ENCODE measurements at regions not wholly inside any gene's neighbourhood (a gene's known extent, or its start where the extent isn't known, plus 50 kb on each side); places are given as distances from the start of the nearest gene placed in this dataset.
"Not testable (repeated sequence)": the region's sequence is repeated elsewhere in the genome, so short reads cannot be mapped to it uniquely, and the experiment has no call there.

GRCh38 chr6:74181471-74181870 lies 485.5 kb downstream of the CD109 start:
- no peaks in the 10 kb centered on the region for H3K27me3 Mint-ChIP-seq
- DNase-seq: no peak
- H3K4me3 Mint-ChIP-seq: no peak overlapping the region
- no peaks in the 10 kb centered on the region for H3K36me3 Mint-ChIP-seq
- ATAC-seq: no peak
- POLR2A ChIA-PET: no interaction called here
- H3K4me1 Mint-ChIP-seq: no peaks in the 10 kb centered on the region
- no peak overlapping the region for H3K27ac Mint-ChIP-seq
- H3K9me3 Mint-ChIP-seq: peaks cover 0 to 18% (median 0%) of the 10 kb centered on the region in 9 donors

GRCh38 chr6:74177506-74177905 lies 481.5 kb downstream of the CD109 start:
- Mint-ChIP-seq H3K9me3 (peaks cover 0 to 7% (median 1%) of the 10 kb centered on the region in 9 donors), H3K27ac (no peak overlapping the region), H3K36me3 (no peaks in the 10 kb centered on the region), H3K4me3 (no peak overlapping the region), H3K27me3 (no peaks in the 10 kb centered on the region), H3K4me1 (no peaks in the 10 kb centered on the region)
- ATAC-seq: no peak
- POLR2A ChIA-PET: no interaction called here
- no peak for DNase-seq

- DNase-seq, H3K9me3 Mint-ChIP-seq, H3K4me1 Mint-ChIP-seq, ATAC-seq, H3K27me3 Mint-ChIP-seq, H3K4me3 Mint-ChIP-seq, POLR2A ChIA-PET, H3K36me3 Mint-ChIP-seq, H3K27ac Mint-ChIP-seq: not testable (repeated sequence)
Observed at GRCh38 chr6:74170550-74170949, 474.5 kb downstream of the CD109 start.

- no peaks in the 10 kb centered on the region for H3K27me3 Mint-ChIP-seq
- peaks cover 0 to 1% (median 0%) of the 10 kb centered on the region in 4 donors for H3K4me1 Mint-ChIP-seq
- H3K4me3 Mint-ChIP-seq: no peak overlapping the region
- POLR2A ChIA-PET: no interaction called here
- no peak overlapping the region for H3K27ac Mint-ChIP-seq
- no peak for ATAC-seq
- peaks cover 0 to 8% (median 0%) of the 10 kb centered on the region in 9 donors for H3K9me3 Mint-ChIP-seq
- H3K36me3 Mint-ChIP-seq: no peaks in the 10 kb centered on the region
- DNase-seq: no peak
Observed at GRCh38 chr6:74170118-74170517, 474.1 kb downstream of the CD109 start.

- Mint-ChIP-seq H3K36me3 (no peaks in the 10 kb centered on the region), H3K9me3 (peaks cover 0 to 8% (median 0%) of the 10 kb centered on the region in 9 donors), H3K27me3 (no peaks in the 10 kb centered on the region), H3K4me1 (peaks cover 0 to 1% (median 0%) of the 10 kb centered on the region in 4 donors), H3K27ac (no peak overlapping the region), H3K4me3 (no peak overlapping the region)
- DNase-seq (no peak), ATAC-seq (no peak)
- POLR2A ChIA-PET: no interaction called here
Observed at GRCh38 chr6:74167976-74168375, 472.0 kb downstream of the CD109 start.

- H3K27ac Mint-ChIP-seq: no peak overlapping the region
- H3K9me3 Mint-ChIP-seq: peaks cover 0 to 8% (median 0%) of the 10 kb centered on the region in 9 donors
- POLR2A ChIA-PET: no interaction called here
- DNase-seq (no peak), ATAC-seq (no peak)
- H3K36me3 Mint-ChIP-seq: no peaks in the 10 kb centered on the region
- peaks cover 0 to 1% (median 0%) of the 10 kb centered on the region in 4 donors for H3K4me1 Mint-ChIP-seq
- H3K27me3 Mint-ChIP-seq: no peaks in the 10 kb centered on the region
- H3K4me3 Mint-ChIP-seq: no peak overlapping the region
Observed at GRCh38 chr6:74167511-74167910, 471.5 kb downstream of the CD109 start.

- no peak for ATAC-seq
- Mint-ChIP-seq H3K9me3 (peaks cover 0 to 8% (median 0%) of the 10 kb centered on the region in 9 donors), H3K27ac (no peak overlapping the region), H3K36me3 (no peaks in the 10 kb centered on the region), H3K4me1 (peaks cover 0 to 1% (median 0%) of the 10 kb centered on the region in 4 donors), H3K4me3 (no peak overlapping the region), H3K27me3 (no peaks in the 10 kb centered on the region)
- POLR2A ChIA-PET: no interaction called here
- no peak for DNase-seq
Observed at GRCh38 chr6:74166849-74167248, 470.8 kb downstream of the CD109 start.

GRCh38 chr6:74161380-74161779 lies 465.4 kb downstream of the CD109 start:
- POLR2A ChIA-PET: no interaction called here
- Mint-ChIP-seq H3K4me3 (no peak overlapping the region), H3K27ac (no peak overlapping the region), H3K36me3 (peaks cover 0 to 4% (median 2%) of the 10 kb centered on the region in 3 donors), H3K27me3 (no peaks in the 10 kb centered on the region), H3K9me3 (peaks cover 0 to 22% (median 1%) of the 10 kb centered on the region in 9 donors), H3K4me1 (no peaks in the 10 kb centered on the region)
- no peak for ATAC-seq
- DNase-seq: no peak

GRCh38 chr6:74152096-74152675 lies 456.2 kb downstream of the CD109 start:
- no peak overlapping the region for H3K4me3 Mint-ChIP-seq
- H3K9me3 Mint-ChIP-seq: peaks cover 0 to 6% (median 0%) of the 10 kb centered on the region in 9 donors
- H3K4me1 Mint-ChIP-seq: no peaks in the 10 kb centered on the region
- H3K27ac Mint-ChIP-seq: no peak overlapping the region
- DNase-seq: no peak
- POLR2A ChIA-PET: no interaction called here
- no peaks in the 10 kb centered on the region for H3K27me3 Mint-ChIP-seq
- peaks cover 0 to 1% (median 0%) of the 10 kb centered on the region in 3 donors for H3K36me3 Mint-ChIP-seq
- no peak for ATAC-seq

GRCh38 chr6:74145931-74146330 lies 449.9 kb downstream of the CD109 start:
- peaks cover 0 to 12% (median 2%) of the 10 kb centered on the region in 9 donors for H3K9me3 Mint-ChIP-seq
- no peaks in the 10 kb centered on the region for H3K36me3 Mint-ChIP-seq
- H3K4me3 Mint-ChIP-seq: no peak overlapping the region
- DNase-seq: no peak
- ATAC-seq: no peak
- H3K27me3 Mint-ChIP-seq: no peaks in the 10 kb centered on the region
- no peak overlapping the region for H3K27ac Mint-ChIP-seq
- POLR2A ChIA-PET: no interaction called here
- no peaks in the 10 kb centered on the region for H3K4me1 Mint-ChIP-seq

GRCh38 chr6:74137911-74138310 lies 441.9 kb downstream of the CD109 start:
- H3K27ac Mint-ChIP-seq: no peak overlapping the region
- ATAC-seq: no peak
- POLR2A ChIA-PET: no interaction called here

GRCh38 chr6:74134327-74134726 lies 438.3 kb downstream of the CD109 start:
- Mint-ChIP-seq H3K27me3 (peaks cover 0 to 2% (median 0%) of the 10 kb centered on the region in 5 donors), H3K27ac (no peak overlapping the region), H3K9me3 (peaks cover 0 to 16% (median 3%) of the 10 kb centered on the region in 9 donors), H3K36me3 (peaks cover 0 to 5% (median 2%) of the 10 kb centered on the region in 3 donors), H3K4me1 (no peaks in the 10 kb centered on the region), H3K4me3 (no peak overlapping the region)
- POLR2A ChIA-PET: no interaction called here
- ATAC-seq (no peak), DNase-seq (no peak)

More at GRCh38 chr6:74137911-74138310, 441.9 kb downstream of the CD109 start:
- peaks cover 0 to 16% (median 3%) of the 10 kb centered on the region in 9 donors for H3K9me3 Mint-ChIP-seq
- H3K4me3 Mint-ChIP-seq: no peak overlapping the region
- no peaks in the 10 kb centered on the region for H3K4me1 Mint-ChIP-seq
- DNase-seq: no peak
- H3K27me3 Mint-ChIP-seq: peaks cover 0 to 2% (median 0%) of the 10 kb centered on the region in 5 donors
- peaks cover 0 to 5% (median 2%) of the 10 kb centered on the region in 3 donors for H3K36me3 Mint-ChIP-seq

GRCh38 chr6:74133073-74133472 lies 437.1 kb downstream of the CD109 start:
- no peak overlapping the region for H3K27ac Mint-ChIP-seq
- POLR2A ChIA-PET: no interaction called here
- ATAC-seq: no peak

GRCh38 chr6:74130641-74131040 lies 434.6 kb downstream of the CD109 start:
- POLR2A ChIA-PET: no interaction called here
- peaks cover 0 to 4% (median 0%) of the 10 kb centered on the region in 9 donors for H3K9me3 Mint-ChIP-seq
- no peak overlapping the region for H3K27ac Mint-ChIP-seq
- ATAC-seq (no peak), DNase-seq (no peak)
- no peaks in the 10 kb centered on the region for H3K4me1 Mint-ChIP-seq
- H3K4me3 Mint-ChIP-seq: no peak overlapping the region
- H3K27me3 Mint-ChIP-seq: peaks cover 0 to 2% (median 0%) of the 10 kb centered on the region in 5 donors
- peaks cover 0 to 5% (median 0%) of the 10 kb centered on the region in 3 donors for H3K36me3 Mint-ChIP-seq

More at GRCh38 chr6:74133073-74133472, 437.1 kb downstream of the CD109 start:
- Mint-ChIP-seq H3K4me1 (no peaks in the 10 kb centered on the region), H3K27me3 (peaks cover 0 to 2% (median 0%) of the 10 kb centered on the region in 5 donors), H3K9me3 (peaks cover 0 to 16% (median 3%) of the 10 kb centered on the region in 9 donors), H3K36me3 (peaks cover 0 to 5% (median 2%) of the 10 kb centered on the region in 3 donors), H3K4me3 (no peak overlapping the region)
- no peak for DNase-seq
